Hepatocyte (in vitro differentiated cells): ENCODE measurements at regions not wholly inside any gene's neighbourhood (a gene's known extent, or its start where the extent isn't known, plus 50 kb on each side); places are given as distances from the start of the nearest gene placed in this dataset.

ENCODE experiments used
- EZH2 ChIP-seq: fragments of 200-600 bp; sonication (generic); IDR thresholded peaks from 2 replicates; pipeline ENCODE4 v1.6.1; 2016; ENCODE audit warnings: antibody characterized with exemption, mild to moderate bottlenecking, borderline replicate concordance
- TF ChIP-seq, protein P1 (sequence below): fragments of 200-600 bp; sonication (generic); IDR thresholded peaks from 2 replicates; pipeline ENCODE4 v1.5.1; 2016; ENCODE audit warnings: antibody characterized with exemption, mild to moderate bottlenecking; ENCODE audit not compliant: poor library complexity

DNA sequence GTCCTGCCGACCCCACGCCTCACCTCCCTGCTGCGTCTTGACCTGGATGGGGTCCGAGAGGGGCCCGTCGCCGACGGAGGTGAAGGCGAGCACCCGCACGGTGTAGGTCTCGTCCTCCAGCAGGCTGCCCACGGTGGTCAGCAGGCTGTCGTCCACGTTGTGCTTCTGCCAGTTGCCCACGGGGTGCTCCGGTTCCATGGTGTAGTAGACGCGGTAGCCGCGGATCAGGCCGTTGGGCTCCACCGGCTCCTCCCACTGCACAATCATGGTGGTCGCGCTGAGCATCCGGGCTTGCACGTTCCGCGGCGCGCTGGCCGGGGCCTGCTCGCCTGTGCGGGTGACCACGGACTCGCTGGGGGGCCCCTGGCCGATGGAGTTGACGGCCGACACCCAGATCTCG is 96.7 kb downstream of the PTPRS start:
- TF ChIP-seq, protein P1, sequence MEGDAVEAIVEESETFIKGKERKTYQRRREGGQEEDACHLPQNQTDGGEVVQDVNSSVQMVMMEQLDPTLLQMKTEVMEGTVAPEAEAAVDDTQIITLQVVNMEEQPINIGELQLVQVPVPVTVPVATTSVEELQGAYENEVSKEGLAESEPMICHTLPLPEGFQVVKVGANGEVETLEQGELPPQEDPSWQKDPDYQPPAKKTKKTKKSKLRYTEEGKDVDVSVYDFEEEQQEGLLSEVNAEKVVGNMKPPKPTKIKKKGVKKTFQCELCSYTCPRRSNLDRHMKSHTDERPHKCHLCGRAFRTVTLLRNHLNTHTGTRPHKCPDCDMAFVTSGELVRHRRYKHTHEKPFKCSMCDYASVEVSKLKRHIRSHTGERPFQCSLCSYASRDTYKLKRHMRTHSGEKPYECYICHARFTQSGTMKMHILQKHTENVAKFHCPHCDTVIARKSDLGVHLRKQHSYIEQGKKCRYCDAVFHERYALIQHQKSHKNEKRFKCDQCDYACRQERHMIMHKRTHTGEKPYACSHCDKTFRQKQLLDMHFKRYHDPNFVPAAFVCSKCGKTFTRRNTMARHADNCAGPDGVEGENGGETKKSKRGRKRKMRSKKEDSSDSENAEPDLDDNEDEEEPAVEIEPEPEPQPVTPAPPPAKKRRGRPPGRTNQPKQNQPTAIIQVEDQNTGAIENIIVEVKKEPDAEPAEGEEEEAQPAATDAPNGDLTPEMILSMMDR: no peak
- TF ChIP-seq EZH2: no peak
